Fibroblast of lung (primary cell): ENCODE measurements at regions not wholly inside any gene's neighbourhood (a gene's known extent, or its start where the extent isn't known, plus 50 kb on each side); places are given as distances from the start of the nearest gene placed in this dataset.

ENCODE experiments used
- DNase-seq, 2 donors: peaks; one replicate each; pipeline versions ENCODE4 v3.0.0 to v3.0.0-alpha.2; 2010; ENCODE audit warnings: low read depth in 2 of 2
- H2AFZ ChIP-seq: 2 replicates; pipeline ENCODE4 v1.5.1; 2012; ENCODE audit warnings: low read length, control low read depth, inconsistent platforms
- H3K27ac ChIP-seq: 2 replicates; pipeline ENCODE4 v1.5.1; 2011; ENCODE audit warnings: low read length, control low read depth; ENCODE audit not compliant: insufficient read depth
- H3K27me3 ChIP-seq: 2 replicates; pipeline ENCODE4 v1.5.1; 2011; ENCODE audit warnings: mild to moderate bottlenecking, low read length; ENCODE audit not compliant: control insufficient read depth, insufficient read depth
- H3K36me3 ChIP-seq: 2 replicates; pipeline ENCODE4 v1.5.1; 2011; ENCODE audit warnings: low read length; ENCODE audit not compliant: control insufficient read depth, insufficient read depth
- H3K4me1 ChIP-seq: 2 replicates; pipeline ENCODE4 v1.5.1; 2011; ENCODE audit warnings: low read length; ENCODE audit not compliant: control insufficient read depth, insufficient read depth; ENCODE audit errors: extremely low read depth
- H3K4me2 ChIP-seq: 2 replicates; pipeline ENCODE4 v1.5.1; 2011; ENCODE audit warnings: low read length, control low read depth; ENCODE audit not compliant: insufficient read depth; ENCODE audit errors: extremely low read depth
- H3K4me3 ChIP-seq, 4 experiments: fragments of 200-600 bp in 1 of 4; sonication (generic) in 1 of 4; replicated peaks in 1 of 4; 2 replicates each; pipeline ENCODE4 v1.5.1; 2011 to 2016; ENCODE audit warnings: low read length in 4 of 4, low read depth in 3 of 4, mild to moderate bottlenecking in 3 of 4, control low read depth in 2 of 4, inconsistent platforms in 1 of 4, mixed read lengths in 1 of 4; ENCODE audit not compliant: insufficient read depth in 1 of 4; ENCODE audit errors: control extremely low read depth in 1 of 4
- H3K79me2 ChIP-seq: 2 replicates; pipeline ENCODE4 v1.5.1; 2012; ENCODE audit warnings: mild to moderate bottlenecking, low read length, inconsistent platforms; ENCODE audit not compliant: control insufficient read depth, insufficient read depth
- H3K9ac ChIP-seq: 2 replicates; pipeline ENCODE4 v1.5.1; 2011; ENCODE audit warnings: mild to moderate bottlenecking, low read length, control low read depth; ENCODE audit not compliant: insufficient read depth
- H3K9me3 ChIP-seq: 2 replicates; pipeline ENCODE4 v1.5.1; 2012; ENCODE audit warnings: low read depth, low read length; ENCODE audit not compliant: control insufficient read depth, insufficient read depth
- H4K20me1 ChIP-seq: 2 replicates; pipeline ENCODE4 v1.5.1; 2011; ENCODE audit warnings: low read length; ENCODE audit not compliant: control insufficient read depth, insufficient read depth; ENCODE audit errors: extremely low read depth
- EZH2 ChIP-seq: IDR thresholded peaks from 2 replicates; pipeline ENCODE4 v1.5.1; 2012; ENCODE audit warnings: low read length, control low read depth, mild to moderate bottlenecking; ENCODE audit errors: missing control alignments
- TF ChIP-seq, protein P1 (sequence below), 2 donors: IDR thresholded peaks in 1 of 2; conservative IDR thresholded peaks in 1 of 2; 1 replicate in 1 of 2; 2 replicates in 1 of 2; pipeline ENCODE4 v1.5.1; 2011 to 2012; ENCODE audit warnings: low read length in 2 of 2, control low read depth in 1 of 2, inconsistent platforms in 1 of 2, low read depth in 1 of 2, mild to moderate bottlenecking in 1 of 2

DNA sequence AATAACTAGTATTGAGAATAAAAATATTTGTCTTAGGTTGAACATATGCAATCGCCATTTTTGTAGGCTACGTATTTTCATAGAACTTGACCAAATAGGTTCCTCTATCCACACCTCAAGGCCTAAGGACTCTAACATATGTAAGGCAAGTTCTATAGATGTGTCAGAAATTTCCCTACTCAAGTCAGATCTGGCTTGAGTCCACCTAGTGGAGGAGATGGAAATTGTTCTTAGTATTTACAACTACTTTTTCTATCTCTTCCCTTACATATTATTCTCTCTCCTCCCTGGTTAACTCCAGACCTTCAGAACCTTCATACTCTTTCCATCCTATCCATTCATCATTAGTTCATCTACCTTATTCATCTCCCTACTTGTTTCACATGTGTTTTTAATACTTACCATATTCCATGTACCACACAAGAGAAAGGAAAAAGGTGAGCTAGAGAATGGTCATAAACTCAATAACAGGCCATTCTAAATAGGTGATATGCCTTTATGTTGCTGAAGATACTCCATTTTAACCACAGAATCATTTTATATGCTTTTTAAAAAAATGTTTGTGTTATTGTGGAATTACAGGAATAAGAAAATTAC is 174.5 kb upstream of the HDAC9 start:
- no peak overlapping the region for H3K27ac ChIP-seq
- no peak overlapping the region for H3K4me3 ChIP-seq
- H3K9me3 ChIP-seq = no peaks in the 10 kb centered on the region
- H4K20me1 ChIP-seq = no peaks in the 10 kb centered on the region
- no peaks in the 10 kb centered on the region for H3K27me3 ChIP-seq
- TF ChIP-seq, protein P1, sequence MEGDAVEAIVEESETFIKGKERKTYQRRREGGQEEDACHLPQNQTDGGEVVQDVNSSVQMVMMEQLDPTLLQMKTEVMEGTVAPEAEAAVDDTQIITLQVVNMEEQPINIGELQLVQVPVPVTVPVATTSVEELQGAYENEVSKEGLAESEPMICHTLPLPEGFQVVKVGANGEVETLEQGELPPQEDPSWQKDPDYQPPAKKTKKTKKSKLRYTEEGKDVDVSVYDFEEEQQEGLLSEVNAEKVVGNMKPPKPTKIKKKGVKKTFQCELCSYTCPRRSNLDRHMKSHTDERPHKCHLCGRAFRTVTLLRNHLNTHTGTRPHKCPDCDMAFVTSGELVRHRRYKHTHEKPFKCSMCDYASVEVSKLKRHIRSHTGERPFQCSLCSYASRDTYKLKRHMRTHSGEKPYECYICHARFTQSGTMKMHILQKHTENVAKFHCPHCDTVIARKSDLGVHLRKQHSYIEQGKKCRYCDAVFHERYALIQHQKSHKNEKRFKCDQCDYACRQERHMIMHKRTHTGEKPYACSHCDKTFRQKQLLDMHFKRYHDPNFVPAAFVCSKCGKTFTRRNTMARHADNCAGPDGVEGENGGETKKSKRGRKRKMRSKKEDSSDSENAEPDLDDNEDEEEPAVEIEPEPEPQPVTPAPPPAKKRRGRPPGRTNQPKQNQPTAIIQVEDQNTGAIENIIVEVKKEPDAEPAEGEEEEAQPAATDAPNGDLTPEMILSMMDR (conservative IDR thresholded peaks at IDR 0.05 in 1 of 2, IDR thresholded peaks at IDR 0.05 in 1 of 2; ENCODE audit: low read depth in 1 of 2, low read length in 2 of 2) = peak; percentile 54 to 66
- no peak for TF ChIP-seq EZH2
- H3K9ac ChIP-seq = no peak overlapping the region
- H3K36me3 ChIP-seq = no peaks in the 10 kb centered on the region
- peak; percentile 43 to 66 for DNase-seq
- H2AFZ ChIP-seq = no peak overlapping the region
- H3K4me1 ChIP-seq = no peaks in the 10 kb centered on the region
- no peaks in the 10 kb centered on the region for H3K79me2 ChIP-seq
- no peak overlapping the region for H3K4me2 ChIP-seq

DNA sequence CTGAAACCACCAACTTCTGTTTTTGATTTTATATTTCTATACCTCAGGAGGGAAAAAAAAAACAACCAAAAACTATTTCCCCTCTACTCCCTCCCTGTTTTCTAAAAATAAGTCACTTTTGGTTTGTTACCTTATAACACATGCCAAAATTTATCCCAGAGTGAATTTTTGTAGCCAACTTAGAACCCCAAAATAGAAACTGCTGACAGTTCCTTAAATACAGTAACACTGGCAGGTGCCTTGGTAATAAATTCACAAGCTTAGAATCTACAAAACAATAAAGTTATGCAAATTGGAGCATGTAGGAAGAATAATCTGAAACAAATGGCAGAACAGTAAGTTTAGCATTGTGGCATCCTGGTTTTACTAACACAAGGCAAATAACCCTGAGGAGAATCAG is 165.0 kb upstream of the HDAC9 start:
- H4K20me1 ChIP-seq = no peaks in the 10 kb centered on the region
- H3K27ac ChIP-seq = no peak overlapping the region
- no peak for DNase-seq

DNA sequence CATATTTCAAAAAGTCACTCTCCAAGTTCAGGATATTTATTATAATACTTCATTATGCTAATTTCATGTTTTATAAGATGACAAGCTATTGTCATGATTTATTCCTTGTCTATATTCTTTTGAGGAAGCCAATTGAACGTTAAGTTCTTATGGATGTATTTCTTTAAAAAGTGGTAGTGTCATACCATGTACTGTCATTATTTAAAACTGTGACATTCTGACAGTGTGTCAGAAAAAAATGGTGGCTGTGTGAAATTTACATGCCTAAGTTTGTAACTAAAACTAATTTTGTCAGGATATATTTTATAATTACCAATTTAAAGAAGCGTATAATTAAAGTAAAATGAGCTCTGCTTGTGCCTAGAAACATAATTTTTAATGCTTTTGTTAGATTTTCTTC is 158.9 kb upstream of the HDAC9 start:
- Histone ChIP-seq H3K36me3 (no peaks in the 10 kb centered on the region), H4K20me1 (no peaks in the 10 kb centered on the region), H3K4me3 (no peak overlapping the region), H3K9me3 (no peaks in the 10 kb centered on the region), H3K4me2 (no peak overlapping the region), H2AFZ (no peak overlapping the region), H3K27ac (no peak overlapping the region), H3K27me3 (no peaks in the 10 kb centered on the region), H3K79me2 (no peaks in the 10 kb centered on the region), H3K4me1 (no peaks in the 10 kb centered on the region), H3K9ac (no peak overlapping the region)
- DNase-seq = no peak
- TF ChIP-seq, protein P1 (conservative IDR thresholded peaks at IDR 0.05 in 1 of 2, IDR thresholded peaks at IDR 0.05 in 1 of 2; ENCODE audit: low read depth in 1 of 2, low read length in 2 of 2) = no peak
- TF ChIP-seq EZH2 = no peak

More for the DNA sequence above, 165.0 kb upstream of the HDAC9 start:
- no peak overlapping the region for H3K9ac ChIP-seq
- no peak overlapping the region for H3K4me2 ChIP-seq
- no peaks in the 10 kb centered on the region for H3K36me3 ChIP-seq
- TF ChIP-seq, protein P1 (conservative IDR thresholded peaks at IDR 0.05 in 1 of 2, IDR thresholded peaks at IDR 0.05 in 1 of 2; ENCODE audit: low read depth in 1 of 2, low read length in 2 of 2) = no peak
- no peak for TF ChIP-seq EZH2
- H3K9me3 ChIP-seq = no peaks in the 10 kb centered on the region
- H3K4me3 ChIP-seq = no peak overlapping the region
- no peaks in the 10 kb centered on the region for H3K79me2 ChIP-seq
- H3K4me1 ChIP-seq = no peaks in the 10 kb centered on the region
- no peak overlapping the region for H2AFZ ChIP-seq
- no peaks in the 10 kb centered on the region for H3K27me3 ChIP-seq
